Spleen (tissue), 11 donors: ENCODE measurements at regions not wholly inside any gene's neighbourhood (a gene's known extent, or its start where the extent isn't known, plus 50 kb on each side); places are given as distances from the start of the nearest gene placed in this dataset.
"Not testable (repeated sequence)": the region's sequence is repeated elsewhere in the genome, so short reads cannot be mapped to it uniquely, and the experiment has no call there.

Source experiments
- DNase-seq: peaks from one replicate; pipeline ENCODE4 v3.0.0-alpha.2; 2020
- H3K27ac ChIP-seq, 8 donors: fragments of 200-600 bp; sonication (generic) in 7 of 8; 1 replicate in 4 of 8; 2 replicates in 4 of 8; pipeline versions ENCODE4 v1.5.0 to v1.8.0; 2016 to 2021; ENCODE audit warnings: inconsistent platforms in 4 of 8, mild to moderate bottlenecking in 4 of 8, moderate library complexity in 1 of 8
- H3K27me3 ChIP-seq, 7 donors: fragments of 200-600 bp; sonication (generic) in 6 of 7; replicated peaks in 1 of 7; 1 replicate in 4 of 7; 2 replicates in 3 of 7; pipeline versions ENCODE4 v1.5.0 to v1.8.0; 2016 to 2021; ENCODE audit warnings: inconsistent platforms in 3 of 7, mild to moderate bottlenecking in 1 of 7
- H3K36me3 ChIP-seq, 6 donors: fragments of 200-600 bp; sonication (generic) in 5 of 6; 1 replicate in 4 of 6; 2 replicates in 2 of 6; pipeline versions ENCODE4 v1.5.0 to v1.8.0; 2016 to 2021; ENCODE audit warnings: inconsistent platforms in 2 of 6
- H3K4me1 ChIP-seq, 6 donors: fragments of 200-600 bp; sonication (generic) in 5 of 6; 1 replicate in 3 of 6; 2 replicates in 3 of 6; pipeline versions ENCODE4 v1.5.0 to v1.8.0; 2016 to 2021; ENCODE audit warnings: inconsistent platforms in 3 of 6
- H3K4me3 ChIP-seq, 8 donors: fragments of 200-600 bp; sonication (generic) in 7 of 8; 1 replicate in 4 of 8; 2 replicates in 4 of 8; pipeline versions ENCODE4 v1.5.0 to v1.8.0; 2016 to 2021; ENCODE audit warnings: inconsistent platforms in 4 of 8, mild to moderate bottlenecking in 4 of 8, moderate library complexity in 2 of 8
- H3K9me3 ChIP-seq, 8 donors: fragments of 200-600 bp; sonication (generic) in 7 of 8; 1 replicate in 4 of 8; 2 replicates in 4 of 8; pipeline versions ENCODE4 v1.5.0 to v1.8.0; 2016 to 2021; ENCODE audit warnings: inconsistent platforms in 4 of 8
- POLR2A ChIP-seq, 3 donors: fragments of 450-650 bp; IDR thresholded peaks; one replicate each; pipeline ENCODE4 v1.5.1; 2017; ENCODE audit warnings: antibody characterized with exemption in 3 of 3, mild to moderate bottlenecking in 1 of 3
- POLR2AphosphoS5 ChIP-seq, 3 donors: sonication (generic); formaldehyde crosslinking; IDR thresholded peaks; one replicate each; pipeline ENCODE4 v1.5.1; 2017; ENCODE audit warnings: antibody characterized with exemption in 3 of 3
- WGBS, 5 donors: extraction: QIAGEN DNeasy Blood & Tissue Kit in 3 of 5; methylation state at CpG; one replicate each; pipeline versions ENCODE4 v1.1.5 to v1.1.7; 2013 to 2018; 5-methylcytosine and 5-hydroxymethylcytosine counted together
- intact Hi-C: fragments of 100-400 bp; cut with DNase I; formaldehyde crosslinking; loops from one replicate; pipeline ENCODE4 v1.15.0; 2023; ENCODE audit warnings: low total_unique reads
- TF ChIP-seq, protein P1 (sequence below), 11 experiments: fragments of 200-600 bp in 7 of 11; fragments of 450-650 bp in 4 of 11; sonication (generic) in 4 of 11; IDR thresholded peaks in 8 of 11; conservative IDR thresholded peaks in 3 of 11; 1 replicate in 7 of 11; 2 replicates in 4 of 11; pipeline versions ENCODE4 v1.4.0 to v1.8.0; 2016 to 2021; ENCODE audit warnings: antibody characterized with exemption in 11 of 11, inconsistent platforms in 4 of 11, mild to moderate bottlenecking in 1 of 11
- donor health status: healthy with polysubstance abuse.
- donor health status: DM: no; HTN: no; CAD: no; lungs with moderate emphysema.
- donor health status: DM: no; HTN: no; CAD: no.
- donor health status: Bipolar disorder and iron deficiency.
- donor health status: healthy.
- donor health status: DM: no; HTN: no; CAD: no.
- donor health status: DM: yes; HTN: yes; CAD: no.

DNA sequence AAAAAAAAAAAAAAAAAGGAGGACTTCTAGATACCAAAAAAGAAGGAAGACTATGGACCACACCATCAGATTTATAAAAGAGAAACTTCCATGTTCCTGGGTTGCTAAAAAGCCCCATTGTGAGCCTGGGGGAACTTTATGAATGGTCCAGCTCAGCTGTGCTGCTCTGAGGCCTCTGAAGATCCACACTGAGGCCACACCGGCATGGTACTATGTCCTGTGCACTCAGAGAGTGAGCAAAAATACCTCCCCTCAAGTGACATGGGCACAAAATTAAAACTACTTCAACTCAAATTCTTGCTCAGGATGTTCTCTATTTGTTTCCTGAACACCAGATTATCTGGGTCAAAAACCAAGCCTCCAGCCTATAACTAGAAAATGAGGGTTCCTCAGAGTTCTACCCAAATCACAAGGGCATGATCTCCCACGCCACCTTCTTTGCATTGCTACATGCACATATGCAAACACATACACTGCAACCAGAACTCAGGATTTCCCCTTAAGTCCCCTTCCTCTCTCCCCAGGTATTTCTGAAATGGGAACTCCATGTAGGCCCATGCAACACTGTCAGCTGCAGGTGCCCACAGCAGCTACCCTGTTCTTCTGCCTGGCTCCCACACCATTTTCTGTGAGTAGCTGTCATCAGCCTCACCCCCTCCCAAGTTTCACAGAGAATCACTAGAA lies 94.4 kb downstream of the SH3GLB1 start:
- WGBS, 5 donors, result 68 to 92% (median 70%) methylated on average over 2 of the region's 2 CpGs
- Histone ChIP-seq H3K27me3 (no peaks in the 10 kb centered on the region), H3K36me3 (no peaks in the 10 kb centered on the region), H3K4me1 (peaks cover 0 to 14% (median 7%) of the 10 kb centered on the region in 6 donors), H3K9me3 (peaks cover 0 to 10% (median 0%) of the 10 kb centered on the region in 8 donors), H3K4me3 (no peak overlapping the region), H3K27ac (peak overlapping the region in 4 of 8 donors; percentile 15 to 39 (median 32))
- intact Hi-C loops, result no loop called here
- no peak for TF ChIP-seq POLR2AphosphoS5 (IDR thresholded peaks at IDR 0.05)
- TF ChIP-seq, protein P1, sequence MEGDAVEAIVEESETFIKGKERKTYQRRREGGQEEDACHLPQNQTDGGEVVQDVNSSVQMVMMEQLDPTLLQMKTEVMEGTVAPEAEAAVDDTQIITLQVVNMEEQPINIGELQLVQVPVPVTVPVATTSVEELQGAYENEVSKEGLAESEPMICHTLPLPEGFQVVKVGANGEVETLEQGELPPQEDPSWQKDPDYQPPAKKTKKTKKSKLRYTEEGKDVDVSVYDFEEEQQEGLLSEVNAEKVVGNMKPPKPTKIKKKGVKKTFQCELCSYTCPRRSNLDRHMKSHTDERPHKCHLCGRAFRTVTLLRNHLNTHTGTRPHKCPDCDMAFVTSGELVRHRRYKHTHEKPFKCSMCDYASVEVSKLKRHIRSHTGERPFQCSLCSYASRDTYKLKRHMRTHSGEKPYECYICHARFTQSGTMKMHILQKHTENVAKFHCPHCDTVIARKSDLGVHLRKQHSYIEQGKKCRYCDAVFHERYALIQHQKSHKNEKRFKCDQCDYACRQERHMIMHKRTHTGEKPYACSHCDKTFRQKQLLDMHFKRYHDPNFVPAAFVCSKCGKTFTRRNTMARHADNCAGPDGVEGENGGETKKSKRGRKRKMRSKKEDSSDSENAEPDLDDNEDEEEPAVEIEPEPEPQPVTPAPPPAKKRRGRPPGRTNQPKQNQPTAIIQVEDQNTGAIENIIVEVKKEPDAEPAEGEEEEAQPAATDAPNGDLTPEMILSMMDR (IDR thresholded peaks at IDR 0.05 in 8 of 11, conservative IDR thresholded peaks at IDR 0.05 in 3 of 11), result no peak
- TF ChIP-seq POLR2A (IDR thresholded peaks at IDR 0.05), result no peak
- DNase-seq, result no peak

DNA sequence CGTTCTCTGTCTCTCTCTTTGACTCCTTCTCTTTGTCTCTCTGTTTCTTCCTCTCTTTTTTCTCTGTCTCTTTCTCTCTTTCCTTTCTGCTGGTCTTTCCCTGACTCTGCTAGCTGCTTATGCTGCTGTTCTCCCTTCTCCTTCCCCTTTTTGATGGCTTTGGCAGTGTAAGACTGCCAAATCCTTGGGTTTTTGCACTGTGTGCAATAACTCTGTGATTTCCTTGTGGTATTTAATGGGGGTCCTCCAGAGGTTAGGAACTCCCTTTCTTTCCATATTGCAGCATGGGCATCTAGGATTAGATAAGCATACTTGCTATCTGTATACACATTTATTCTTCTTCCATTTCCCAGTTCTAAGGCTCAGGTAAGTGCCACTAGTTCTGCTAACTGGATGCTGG lies 99.3 kb downstream of the SH3GLB1 start:
- H3K4me3 ChIP-seq, DNase-seq, H3K4me1 ChIP-seq, H3K27me3 ChIP-seq, intact Hi-C loops, H3K36me3 ChIP-seq: not testable (repeated sequence)
- WGBS, 5 donors, result 93 to 98% (median 96%) methylated on average over 1 of the region's 1 CpG
- Histone ChIP-seq H3K9me3 (peaks cover 0 to 10% (median 0%) of the 10 kb centered on the region in 8 donors), H3K27ac (peak overlapping the region in 1 of 8 donors; percentile 46)

DNA sequence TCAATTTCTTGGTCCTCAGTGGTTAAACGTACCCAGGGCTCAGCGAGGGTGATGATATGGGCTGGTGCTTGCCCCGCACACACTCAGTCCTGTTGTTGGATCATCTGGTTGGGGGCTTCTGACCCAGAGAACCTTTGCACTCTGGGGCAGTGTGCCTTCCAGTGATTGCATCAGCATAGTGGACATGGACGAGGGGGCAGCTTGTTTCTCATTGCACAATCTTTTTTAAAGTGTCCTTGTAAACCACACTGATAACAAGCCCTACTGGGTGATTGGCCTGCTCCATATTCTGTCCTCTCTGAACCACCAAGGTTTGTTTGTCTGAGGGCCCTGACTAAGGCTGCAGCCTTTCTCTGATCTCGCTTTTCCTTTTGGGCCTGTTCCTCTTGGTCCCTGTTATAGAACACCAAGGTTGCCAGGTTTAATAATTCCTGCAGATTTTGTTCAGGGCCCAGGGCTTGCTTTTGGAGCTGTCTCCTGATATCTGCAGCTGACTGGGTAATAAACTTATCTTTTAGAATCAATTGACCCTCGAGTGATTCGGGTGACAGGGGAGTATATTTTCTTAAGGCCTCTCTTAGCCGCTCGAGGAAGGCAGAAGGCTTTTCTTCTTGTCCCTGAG lies 101.6 kb downstream of the SH3GLB1 start:
- WGBS, 5 donors, result 82 to 91% (median 87%) methylated on average over 9 of the region's 9 CpGs
- H3K27me3 ChIP-seq, intact Hi-C loops, H3K36me3 ChIP-seq, H3K27ac ChIP-seq, H3K4me3 ChIP-seq, H3K4me1 ChIP-seq, DNase-seq: not testable (repeated sequence)
- peaks cover 0 to 10% (median 0%) of the 10 kb centered on the region in 8 donors for H3K9me3 ChIP-seq

DNA sequence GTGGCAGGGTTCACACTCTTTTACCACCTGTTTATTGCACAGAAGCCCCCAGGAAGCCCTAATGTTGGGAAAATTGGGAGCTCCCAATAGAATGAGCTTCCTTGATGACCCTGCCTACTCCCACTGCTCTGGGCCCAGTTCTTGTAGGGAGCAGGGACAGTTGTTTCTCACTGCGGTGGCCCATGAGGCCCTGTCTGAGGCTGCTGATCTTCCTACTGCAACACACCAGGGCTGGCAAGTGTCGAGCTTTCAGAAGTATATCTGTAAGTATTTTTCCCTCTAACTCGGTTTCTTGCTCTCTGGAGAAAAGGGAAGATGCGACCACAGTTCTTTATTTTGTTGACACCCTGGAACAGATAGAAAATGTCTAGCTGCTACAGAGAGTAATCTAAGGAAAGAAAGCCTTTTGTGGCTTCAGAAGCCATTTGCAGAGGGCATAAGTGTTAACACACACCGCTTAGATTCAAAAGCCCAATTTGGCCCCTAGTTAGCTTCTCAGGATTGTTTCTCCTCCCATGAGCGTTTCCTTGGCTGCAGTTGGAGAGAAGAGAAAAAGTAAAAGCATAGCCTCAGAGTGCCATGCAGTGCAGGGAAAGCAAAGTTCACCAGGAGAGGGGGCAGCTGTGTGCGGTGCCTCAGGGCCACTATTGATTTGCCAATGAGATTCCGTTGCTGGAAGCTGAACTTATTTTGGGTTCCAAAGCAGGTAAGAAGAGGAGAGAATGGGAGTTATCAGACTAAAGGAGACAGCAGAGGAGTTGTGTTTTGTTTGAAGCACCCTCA lies 102.6 kb downstream of the SELENOF start:
- no peak overlapping the region for H3K27ac ChIP-seq
- no peak overlapping the region for H3K4me3 ChIP-seq
- DNase-seq, result no peak
- TF ChIP-seq, protein P1 (IDR thresholded peaks at IDR 0.05 in 8 of 11, conservative IDR thresholded peaks at IDR 0.05 in 3 of 11), result no peak
- TF ChIP-seq POLR2AphosphoS5 (IDR thresholded peaks at IDR 0.05) (no peak), POLR2A (IDR thresholded peaks at IDR 0.05) (no peak)
- intact Hi-C loops, result no loop called here
- H3K36me3 ChIP-seq, result no peaks in the 10 kb centered on the region
- no peaks in the 10 kb centered on the region for H3K4me1 ChIP-seq
- H3K9me3 ChIP-seq, result no peaks in the 10 kb centered on the region
- 85 to 90% (median 89%) methylated on average over 8 of the region's 8 CpGs for WGBS, 5 donors
- no peaks in the 10 kb centered on the region for H3K27me3 ChIP-seq

DNA sequence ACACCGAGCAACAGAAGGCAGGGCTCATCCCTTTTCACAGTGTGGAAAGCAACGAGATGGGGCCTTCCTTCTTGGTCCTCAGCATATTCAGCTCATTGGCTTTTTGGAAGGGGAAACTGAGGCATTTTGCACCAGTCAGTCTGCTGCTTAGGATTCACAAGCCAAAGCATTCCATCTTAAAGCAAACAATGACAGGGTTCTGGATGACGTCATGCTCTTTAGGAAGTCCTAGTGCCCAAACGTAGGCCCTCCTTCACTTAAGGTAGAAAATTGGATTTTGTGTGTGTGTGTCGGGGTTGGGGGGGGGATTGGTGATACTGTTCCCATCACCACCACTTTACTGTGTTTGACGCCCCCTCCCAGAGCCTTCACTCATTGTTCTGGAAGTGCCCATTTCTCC lies 101.6 kb downstream of the SELENOF start:
- Histone ChIP-seq H3K27me3 (no peaks in the 10 kb centered on the region), H3K4me3 (no peak overlapping the region), H3K4me1 (no peaks in the 10 kb centered on the region), H3K36me3 (no peaks in the 10 kb centered on the region), H3K9me3 (no peaks in the 10 kb centered on the region), H3K27ac (no peak overlapping the region)
- no peak for DNase-seq
- intact Hi-C loops, result no loop called here
- TF ChIP-seq POLR2A (IDR thresholded peaks at IDR 0.05), result no peak
- no peak for TF ChIP-seq POLR2AphosphoS5 (IDR thresholded peaks at IDR 0.05)
- TF ChIP-seq, protein P1 (IDR thresholded peaks at IDR 0.05 in 8 of 11, conservative IDR thresholded peaks at IDR 0.05 in 3 of 11), result no peak
- WGBS, 5 donors, result 86 to 92% (median 88%) methylated on average over 6 of the region's 6 CpGs
